HepG2 (cell line): ENCODE measurements at regions not wholly inside any gene's neighbourhood (a gene's known extent, or its start where the extent isn't known, plus 50 kb on each side); places are given as distances from the start of the nearest gene placed in this dataset.

Experiments used
- ATAC-seq: fragments of 200-7000 bp; cut with Tn5 transposase; 3 replicates; pipeline ENCODE4 v1.9.1; 2020; ENCODE audit warnings: mild to moderate bottlenecking, moderate library complexity
- BruUV-seq: library from RNA; stranded (reverse); fragments of 400-500 nt; replicated peaks from 2 replicates; lab custom pipeline; 2021; lab: Mats Ljungman, UMichigan
- CTCF ChIA-PET: fragments of 300-600 bp; formaldehyde crosslinking; extraction: SDS; loops from one replicate; lab custom pipeline; 2021; ENCODE audit warnings: low total read pairs, inconsistent platforms, low intra/inter-chr PET ratio; lab: Yijun Ruan, JAX
- POLR2A ChIA-PET: fragments of 350-600 bp; sonication (Branson Sonifier 250); formaldehyde crosslinking; loops from one replicate; lab custom pipeline; 2020; ENCODE audit warnings: antibody characterized with exemption, inconsistent platforms; lab: Yijun Ruan, JAX
- DNase-seq: peaks from one replicate; pipeline ENCODE4 v3.0.0-alpha.2; 2015; ENCODE audit warnings: low spot score
- FAIRE-seq: peaks from 3 replicates; lab custom pipeline; 2011; peaks lifted over from hg19 to GRCh38; lab: Jason Lieb, UNC
- H2AFZ ChIP-seq: one replicate; pipeline ENCODE4 v1.6.1; 2011; ENCODE audit warnings: low read length, inconsistent platforms
- H3K27ac ChIP-seq: fragments of 300-600 bp; 3 replicates; pipeline ENCODE4 v1.8.0; 2011; ENCODE audit warnings: mixed run types, mild to moderate bottlenecking, mixed read lengths, low read length, inconsistent platforms; ENCODE audit not compliant: insufficient read depth; ENCODE audit errors: extremely low read length
- H3K27me3 ChIP-seq, 2 experiments: fragments of 200-600 bp in 1 of 2; 2 replicates in 1 of 2; 3 replicates in 1 of 2; pipeline versions ENCODE4 v1.6.0 to v1.8.0; 2011; ENCODE audit warnings: low read length in 2 of 2, mild to moderate bottlenecking in 2 of 2, moderate library complexity in 2 of 2, inconsistent platforms in 1 of 2; ENCODE audit not compliant: insufficient read depth in 2 of 2, control insufficient read depth in 1 of 2
- H3K36me3 ChIP-seq, 2 experiments: fragments of 200-600 bp in 1 of 2; replicated peaks in 1 of 2; 2 replicates in 1 of 2; 3 replicates in 1 of 2; pipeline versions ENCODE4 v1.5.1 to v1.8.0; 2011; ENCODE audit warnings: low read length in 2 of 2, inconsistent platforms in 1 of 2; ENCODE audit not compliant: insufficient read depth in 2 of 2, control insufficient read depth in 1 of 2
- H3K4me1 ChIP-seq: 2 replicates; pipeline ENCODE4 v1.5.1; 2012; ENCODE audit warnings: low read length, inconsistent platforms; ENCODE audit not compliant: insufficient read depth
- H3K4me2 ChIP-seq: 2 replicates; pipeline ENCODE4 v1.6.0; 2011; ENCODE audit warnings: low read depth, low read length, inconsistent platforms
- H3K4me3 ChIP-seq, 3 experiments: fragments of 200-600 bp in 1 of 3; sonication (generic), shearing (Covaris generic) in 1 of 3; replicated peaks in 1 of 3; 2 replicates each; pipeline ENCODE4 v1.5.1; 2011 to 2016; ENCODE audit warnings: low read length in 3 of 3, inconsistent platforms in 2 of 3, low read depth in 2 of 3, mild to moderate bottlenecking in 2 of 3, control low read depth in 1 of 3, mixed read lengths in 1 of 3; ENCODE audit not compliant: insufficient read depth in 1 of 3
- H3K79me2 ChIP-seq: one replicate; pipeline ENCODE4 v1.6.1; 2011; ENCODE audit warnings: low read length, inconsistent platforms; ENCODE audit not compliant: insufficient read depth
- H3K9ac ChIP-seq: 2 replicates; pipeline ENCODE4 v1.6.0; 2011; ENCODE audit warnings: mild to moderate bottlenecking, low read depth, low read length, inconsistent platforms; ENCODE audit not compliant: insufficient read depth
- H3K9me3 ChIP-seq: 2 replicates; pipeline ENCODE4 v1.5.1; 2012; ENCODE audit warnings: mild to moderate bottlenecking, low read length
- H4K20me1 ChIP-seq: 2 replicates; pipeline ENCODE4 v1.6.0; 2011; ENCODE audit warnings: inconsistent platforms, mild to moderate bottlenecking, low read length, moderate library complexity; ENCODE audit not compliant: insufficient read depth
- EP300 ChIP-seq, 3 experiments: sonication (generic) in 1 of 3; formaldehyde crosslinking in 1 of 3; IDR thresholded peaks; 2 replicates each; pipeline versions ENCODE4 v1.5.1 to v1.6.1; 2011 to 2020; ENCODE audit warnings: low read depth in 2 of 3, low read length in 2 of 3, borderline replicate concordance in 1 of 3, improper control_type of control experiment in 1 of 3, mild to moderate bottlenecking in 1 of 3, missing genetic modification reagents in 1 of 3, moderate library complexity in 1 of 3
- NBN ChIP-seq: fragments of 450-650 bp; conservative IDR thresholded peaks from 2 replicates; pipeline ENCODE4 v1.6.1; 2017
- POLR2AphosphoS5 ChIP-seq: IDR thresholded peaks from 2 replicates; pipeline ENCODE4 v1.6.1; 2012; ENCODE audit warnings: low read depth, low read length
- SIX4 ChIP-seq: sonication (generic); formaldehyde crosslinking; IDR thresholded peaks from 2 replicates; pipeline ENCODE4 v1.4.0; 2020; ENCODE audit warnings: missing genetic modification reagents
- SP4 ChIP-seq: sonication (generic); formaldehyde crosslinking; IDR thresholded peaks from 2 replicates; pipeline ENCODE4 v1.8.1; 2023; ENCODE audit warnings: mild to moderate bottlenecking, missing genetic modification reagents
- ZBTB1 ChIP-seq: sonication (generic); formaldehyde crosslinking; IDR thresholded peaks from 2 replicates; pipeline ENCODE4 v1.4.0; 2020; ENCODE audit warnings: missing genetic modification reagents, borderline replicate concordance
- ZNF644 ChIP-seq: IDR thresholded peaks from 2 replicates; pipeline ENCODE4 v1.6.1; 2016; ENCODE audit warnings: low read depth
- WGBS: methylation state at CpG from one replicate; pipeline ENCODE4 v1.1.6; 2017; ENCODE audit warnings: low lambda C conversion rate; 5-methylcytosine and 5-hydroxymethylcytosine counted together
- in situ Hi-C: cut with HindIII; loops from 2 replicates; pipeline ENCODE4 v1.10.0; 2017; ENCODE audit warnings: low pct_unique_long_range_greater_than_20kb; ENCODE audit not compliant: extremely low pct_ligation_motif_present
- intact Hi-C: fragments of 100-400 bp; cut with micrococcal nuclease; formaldehyde crosslinking; loops from one replicate; pipeline ENCODE4 v1.10.0; 2022; ENCODE audit not compliant: unreplicated experiment
- TF ChIP-seq, protein P1 (sequence below): sonication (generic); formaldehyde crosslinking; IDR thresholded peaks from 2 replicates; pipeline ENCODE4 v1.4.0; 2020; ENCODE audit warnings: missing genetic modification reagents
- TF ChIP-seq, protein P2 (sequence below): sonication (generic); formaldehyde crosslinking; IDR thresholded peaks from 2 replicates; pipeline ENCODE4 v1.5.1; 2020; ENCODE audit warnings: missing genetic modification reagents, mild to moderate bottlenecking, borderline replicate concordance
- TF ChIP-seq, protein P3 (sequence below): sonication (generic); formaldehyde crosslinking; IDR thresholded peaks from 2 replicates; pipeline ENCODE4 v1.8.1; 2023; ENCODE audit warnings: mild to moderate bottlenecking, missing genetic modification reagents, borderline replicate concordance
- TF ChIP-seq, protein P4 (sequence below): sonication (generic); formaldehyde crosslinking; IDR thresholded peaks from 2 replicates; pipeline ENCODE4 v1.4.0; 2020; ENCODE audit warnings: missing genetic modification reagents, borderline replicate concordance

DNA sequence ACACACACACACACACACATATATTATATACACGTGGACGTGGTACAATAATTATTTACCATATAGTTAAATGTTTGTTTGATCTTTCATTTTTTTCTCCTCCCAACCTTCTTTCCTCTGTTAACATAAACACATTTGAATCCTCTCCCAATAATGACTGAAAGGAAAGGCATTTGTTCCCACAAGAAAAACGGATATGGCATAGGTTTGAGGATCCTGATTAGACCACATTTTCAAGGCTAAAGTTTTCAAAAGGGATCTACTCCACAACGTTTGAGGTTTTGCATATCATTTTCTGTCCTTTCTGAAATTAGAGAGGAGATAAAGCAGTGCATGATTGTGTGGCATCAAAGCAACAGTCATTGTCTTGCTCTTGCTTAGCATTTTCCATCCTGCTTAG is 1883.4 kb downstream of the STIM2 start:
- peaks cover 32% of the 10 kb centered on the region for H3K9me3 ChIP-seq
- WGBS, result 2% methylated on average over 4 of the region's 4 CpGs
- H4K20me1 ChIP-seq, result no peaks in the 10 kb centered on the region
- DNase-seq (no peak), FAIRE-seq (no peak), ATAC-seq (no peak)
- H3K27ac ChIP-seq, result no peak overlapping the region
- no peaks in the 10 kb centered on the region for H3K27me3 ChIP-seq
- in situ Hi-C loops, result no loop called here
- no peak for TF ChIP-seq SIX4 (CRISPR knock-in tag)
- TF ChIP-seq, protein P1, sequence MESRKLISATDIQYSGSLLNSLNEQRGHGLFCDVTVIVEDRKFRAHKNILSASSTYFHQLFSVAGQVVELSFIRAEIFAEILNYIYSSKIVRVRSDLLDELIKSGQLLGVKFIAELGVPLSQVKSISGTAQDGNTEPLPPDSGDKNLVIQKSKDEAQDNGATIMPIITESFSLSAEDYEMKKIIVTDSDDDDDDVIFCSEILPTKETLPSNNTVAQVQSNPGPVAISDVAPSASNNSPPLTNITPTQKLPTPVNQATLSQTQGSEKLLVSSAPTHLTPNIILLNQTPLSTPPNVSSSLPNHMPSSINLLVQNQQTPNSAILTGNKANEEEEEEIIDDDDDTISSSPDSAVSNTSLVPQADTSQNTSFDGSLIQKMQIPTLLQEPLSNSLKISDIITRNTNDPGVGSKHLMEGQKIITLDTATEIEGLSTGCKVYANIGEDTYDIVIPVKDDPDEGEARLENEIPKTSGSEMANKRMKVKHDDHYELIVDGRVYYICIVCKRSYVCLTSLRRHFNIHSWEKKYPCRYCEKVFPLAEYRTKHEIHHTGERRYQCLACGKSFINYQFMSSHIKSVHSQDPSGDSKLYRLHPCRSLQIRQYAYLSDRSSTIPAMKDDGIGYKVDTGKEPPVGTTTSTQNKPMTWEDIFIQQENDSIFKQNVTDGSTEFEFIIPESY (CRISPR knock-in tag), result no peak
- TF ChIP-seq, protein P2, sequence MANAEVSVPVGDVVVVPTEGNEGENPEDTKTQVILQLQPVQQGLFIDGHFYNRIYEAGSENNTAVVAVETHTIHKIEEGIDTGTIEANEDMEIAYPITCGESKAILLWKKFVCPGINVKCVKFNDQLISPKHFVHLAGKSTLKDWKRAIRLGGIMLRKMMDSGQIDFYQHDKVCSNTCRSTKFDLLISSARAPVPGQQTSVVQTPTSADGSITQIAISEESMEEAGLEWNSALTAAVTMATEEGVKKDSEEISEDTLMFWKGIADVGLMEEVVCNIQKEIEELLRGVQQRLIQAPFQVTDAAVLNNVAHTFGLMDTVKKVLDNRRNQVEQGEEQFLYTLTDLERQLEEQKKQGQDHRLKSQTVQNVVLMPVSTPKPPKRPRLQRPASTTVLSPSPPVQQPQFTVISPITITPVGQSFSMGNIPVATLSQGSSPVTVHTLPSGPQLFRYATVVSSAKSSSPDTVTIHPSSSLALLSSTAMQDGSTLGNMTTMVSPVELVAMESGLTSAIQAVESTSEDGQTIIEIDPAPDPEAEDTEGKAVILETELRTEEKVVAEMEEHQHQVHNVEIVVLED, result no peak
- TF ChIP-seq, protein P3, sequence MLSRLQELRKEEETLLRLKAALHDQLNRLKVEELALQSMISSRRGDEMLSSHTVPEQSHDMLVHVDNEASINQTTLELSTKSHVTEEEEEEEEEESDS (CRISPR knock-in tag), result no peak
- TF ChIP-seq NBN, result no peak
- H3K4me1 ChIP-seq, result no peaks in the 10 kb centered on the region
- H3K79me2 ChIP-seq, result no peaks in the 10 kb centered on the region
- no peak overlapping the region for H3K4me2 ChIP-seq
- POLR2A ChIA-PET, result no interaction called here
- intact Hi-C loops, result no loop called here
- H3K9ac ChIP-seq, result no peak overlapping the region
- no peaks in the 10 kb centered on the region for H3K36me3 ChIP-seq
- no peak overlapping the region for H2AFZ ChIP-seq
- no TSS peak for BruUV-seq
- no peak overlapping the region for H3K4me3 ChIP-seq
- CTCF ChIA-PET, result no interaction called here

DNA sequence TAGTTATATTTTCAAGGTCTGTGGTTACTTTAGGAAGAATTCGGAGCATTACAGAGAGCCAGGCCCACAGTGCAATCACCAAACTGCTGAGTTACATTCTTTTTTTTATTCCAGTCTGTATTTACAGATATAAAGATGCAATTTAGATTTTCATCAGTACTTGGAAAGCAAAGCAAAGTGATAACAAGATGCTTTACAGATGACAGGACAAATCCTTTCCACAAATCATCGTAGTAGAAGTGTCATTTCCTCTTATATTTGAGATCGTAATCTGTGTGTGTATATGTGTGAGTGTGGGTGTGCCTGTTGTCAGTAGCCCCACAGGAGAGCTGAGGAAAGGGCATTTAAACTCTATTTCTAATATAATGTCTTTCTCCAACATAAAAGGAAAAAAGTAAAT is 1893.7 kb downstream of the STIM2 start:
- Histone ChIP-seq H4K20me1 (no peaks in the 10 kb centered on the region), H3K27ac (no peak overlapping the region), H3K4me2 (no peak overlapping the region), H2AFZ (no peak overlapping the region), H3K9ac (no peak overlapping the region), H3K27me3 (no peaks in the 10 kb centered on the region), H3K4me3 (no peak overlapping the region), H3K79me2 (no peaks in the 10 kb centered on the region), H3K36me3 (no peaks in the 10 kb centered on the region), H3K4me1 (no peaks in the 10 kb centered on the region), H3K9me3 (peaks cover 58% of the 10 kb centered on the region)
- ChIA-PET CTCF (no interaction called here), POLR2A (no interaction called here)
- DNase-seq (no peak), ATAC-seq (no peak), FAIRE-seq (no peak)
- in situ Hi-C loops, result no loop called here
- WGBS, result 12% methylated on average over 3 of the region's 3 CpGs
- BruUV-seq, result no TSS peak
- intact Hi-C loops, result no loop called here
- TF ChIP-seq POLR2AphosphoS5 (no peak), SP4 (CRISPR knock-in tag) (no peak), EP300 (IDR thresholded peaks at IDR 0.05; ENCODE audit: low read depth in 2 of 2, low read length in 2 of 2) (no peak), EP300 (CRISPR knock-in tag; IDR thresholded peaks at IDR 0.05; ENCODE audit: borderline replicate concordance) (no peak), ZNF644 (CRISPR knock-in tag) (no peak), ZBTB1 (CRISPR knock-in tag) (no peak)
- TF ChIP-seq, protein P4, sequence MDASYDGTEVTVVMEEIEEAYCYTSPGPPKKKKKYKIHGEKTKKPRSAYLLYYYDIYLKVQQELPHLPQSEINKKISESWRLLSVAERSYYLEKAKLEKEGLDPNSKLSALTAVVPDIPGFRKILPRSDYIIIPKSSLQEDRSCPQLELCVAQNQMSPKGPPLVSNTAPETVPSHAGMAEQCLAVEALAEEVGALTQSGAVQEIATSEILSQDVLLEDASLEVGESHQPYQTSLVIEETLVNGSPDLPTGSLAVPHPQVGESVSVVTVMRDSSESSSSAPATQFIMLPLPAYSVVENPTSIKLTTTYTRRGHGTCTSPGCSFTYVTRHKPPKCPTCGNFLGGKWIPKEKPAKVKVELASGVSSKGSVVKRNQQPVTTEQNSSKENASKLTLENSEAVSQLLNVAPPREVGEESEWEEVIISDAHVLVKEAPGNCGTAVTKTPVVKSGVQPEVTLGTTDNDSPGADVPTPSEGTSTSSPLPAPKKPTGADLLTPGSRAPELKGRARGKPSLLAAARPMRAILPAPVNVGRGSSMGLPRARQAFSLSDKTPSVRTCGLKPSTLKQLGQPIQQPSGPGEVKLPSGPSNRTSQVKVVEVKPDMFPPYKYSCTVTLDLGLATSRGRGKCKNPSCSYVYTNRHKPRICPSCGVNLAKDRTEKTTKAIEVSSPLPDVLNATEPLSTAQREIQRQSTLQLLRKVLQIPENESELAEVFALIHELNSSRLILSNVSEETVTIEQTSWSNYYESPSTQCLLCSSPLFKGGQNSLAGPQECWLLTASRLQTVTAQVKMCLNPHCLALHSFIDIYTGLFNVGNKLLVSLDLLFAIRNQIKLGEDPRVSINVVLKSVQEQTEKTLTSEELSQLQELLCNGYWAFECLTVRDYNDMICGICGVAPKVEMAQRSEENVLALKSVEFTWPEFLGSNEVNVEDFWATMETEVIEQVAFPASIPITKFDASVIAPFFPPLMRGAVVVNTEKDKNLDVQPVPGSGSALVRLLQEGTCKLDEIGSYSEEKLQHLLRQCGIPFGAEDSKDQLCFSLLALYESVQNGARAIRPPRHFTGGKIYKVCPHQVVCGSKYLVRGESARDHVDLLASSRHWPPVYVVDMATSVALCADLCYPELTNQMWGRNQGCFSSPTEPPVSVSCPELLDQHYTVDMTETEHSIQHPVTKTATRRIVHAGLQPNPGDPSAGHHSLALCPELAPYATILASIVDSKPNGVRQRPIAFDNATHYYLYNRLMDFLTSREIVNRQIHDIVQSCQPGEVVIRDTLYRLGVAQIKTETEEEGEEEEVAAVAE (CRISPR knock-in tag), result no peak
